ENCODE measurements at regions not wholly inside any gene's neighbourhood (a gene's known extent, or its start where the extent isn't known, plus 50 kb on each side); places are given as distances from the start of the nearest gene placed in this dataset.
A peak's percentile ranks its signal among the peaks of the same experiment; 100 is the strongest.

DNA sequence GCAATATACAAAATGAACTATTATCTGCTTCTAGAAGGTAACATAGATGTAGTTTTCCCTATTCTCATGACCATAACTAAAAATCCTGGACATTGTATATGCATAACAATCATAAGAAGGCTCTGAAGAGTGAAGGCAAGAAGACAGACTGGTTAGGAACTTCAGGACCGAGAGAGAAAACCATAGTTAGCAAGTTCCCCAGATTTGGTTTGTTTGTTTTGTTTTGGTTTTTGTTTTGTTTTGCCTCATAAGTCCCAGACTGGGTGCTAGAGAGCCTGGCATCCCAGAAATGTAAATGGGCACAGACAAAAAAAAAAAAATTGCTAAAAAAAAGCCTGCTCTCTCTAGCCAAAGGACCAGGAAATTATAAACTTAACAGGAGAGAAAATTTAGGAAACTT is 192.2 kb upstream of the FBXO11 start:
- TF ChIP-seq CTCF (IDR thresholded peaks at IDR 0.05): no peak
- no peaks in the 10 kb centered on the region for H3K36me3 ChIP-seq (ENCODE audit: insufficient read depth in 1 of 2, low read depth in 1 of 2)
- no peaks in the 10 kb centered on the region for H3K4me1 ChIP-seq
- no peak overlapping the region for H3K4me3 ChIP-seq
- no peak overlapping the region for H3K27ac ChIP-seq
- WGBS, 3 donors: 50 to 82% (median 78%) methylated on average over 1 of the region's 1 CpG
- no peak for DNase-seq
- no peaks in the 10 kb centered on the region for H3K9me3 ChIP-seq
- no peak for ATAC-seq
- H3K27me3 ChIP-seq (ENCODE audit: insufficient read depth in 3 of 3, low read length in 2 of 3): no peaks in the 10 kb centered on the region
- intact Hi-C loops (cut with DNase I): no loop called here

DNA sequence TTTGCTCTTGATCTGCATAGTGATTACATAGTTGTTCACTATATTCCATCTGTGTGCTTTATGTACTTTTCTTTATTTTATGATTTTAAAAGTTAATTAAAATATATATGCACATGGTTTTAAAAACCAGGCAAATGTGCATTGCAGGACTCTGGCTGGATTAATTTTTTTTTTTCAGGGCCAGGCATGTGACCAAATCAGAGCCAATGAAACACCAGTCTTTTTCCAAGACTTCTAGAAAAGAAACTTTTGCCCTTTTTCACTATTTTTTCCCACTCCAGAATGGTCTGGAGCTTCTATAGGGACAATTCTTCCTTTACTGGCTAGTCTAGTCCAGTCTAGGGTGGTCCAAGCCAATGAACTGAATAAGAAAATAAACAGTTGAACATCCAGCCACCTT is 198.1 kb upstream of the FBXO11 start:
- DNase-seq: no peak
- H3K27ac ChIP-seq: no peak overlapping the region
- no peak for TF ChIP-seq CTCF (IDR thresholded peaks at IDR 0.05)
- intact Hi-C loops (cut with DNase I): loop anchor here in 1 of 2 donors (10.0 kb wide), 1 partner anchor 660 kb away; no protein-coding TSS in a partner anchor
- H3K4me1 ChIP-seq: peaks cover 2% of the 10 kb centered on the region
- no peak overlapping the region for H3K4me3 ChIP-seq
- ATAC-seq: no peak
- no peaks in the 10 kb centered on the region for H3K9me3 ChIP-seq
- H3K36me3 ChIP-seq (ENCODE audit: insufficient read depth in 1 of 2, low read depth in 1 of 2): no peaks in the 10 kb centered on the region
- H3K27me3 ChIP-seq (ENCODE audit: insufficient read depth in 3 of 3, low read length in 2 of 3): no peaks in the 10 kb centered on the region

- intact Hi-C loops (cut with DNase I): loop anchor here (2.0 to 10.0 kb wide), 6 partner anchors 199 to 667 kb away; partner anchors contain the start of genes MSH6 (in 2 of the 2) and FBXO11 (in 1 of the 2)
- TF ChIP-seq CTCF (IDR thresholded peaks at IDR 0.05): no peak
- Histone ChIP-seq H3K9me3 (no peaks in the 10 kb centered on the region), H3K4me3 (peak overlapping the region; percentile 35), H3K27ac (no peak overlapping the region), H3K4me1 (peaks cover 4% of the 10 kb centered on the region), H3K36me3 (ENCODE audit: insufficient read depth in 1 of 2, low read depth in 1 of 2) (no peaks in the 10 kb centered on the region), H3K27me3 (ENCODE audit: insufficient read depth in 3 of 3, low read length in 2 of 3) (no peaks in the 10 kb centered on the region)
- DNase-seq (no peak), ATAC-seq (peak in 3 of 4 donors; percentile 4 to 14 (median 4))
- 79 to 81% (median 81%) methylated on average over 11 of the region's 11 CpGs for WGBS, 3 donors
These were observed 199.6 kb upstream of the FBXO11 start for GRCh38 chr2:48105848-48106247.

GRCh38 chr2:48107326-48107925 is 201.1 kb upstream of the FBXO11 start:
- DNase-seq (no peak), ATAC-seq (no peak)
- Histone ChIP-seq H3K36me3 (ENCODE audit: insufficient read depth in 1 of 2, low read depth in 1 of 2) (no peaks in the 10 kb centered on the region), H3K27me3 (ENCODE audit: insufficient read depth in 3 of 3, low read length in 2 of 3) (no peaks in the 10 kb centered on the region), H3K4me1 (peaks cover 6% of the 10 kb centered on the region), H3K27ac (peak overlapping the region; percentile 36), H3K9me3 (no peaks in the 10 kb centered on the region), H3K4me3 (peak overlapping the region; percentile 35)
- 54 to 56% (median 56%) methylated on average over 9 of the region's 9 CpGs for WGBS, 3 donors
- TF ChIP-seq CTCF (IDR thresholded peaks at IDR 0.05): no peak
- intact Hi-C loops (cut with DNase I): loop anchor here (2.0 to 10.0 kb wide), 6 partner anchors 200 to 669 kb away; partner anchors contain the start of genes MSH6 (in 2 of the 2) and FBXO11 (in 1 of the 2)

GRCh38 chr2:48108455-48108854 is 202.2 kb upstream of the FBXO11 start:
- ATAC-seq: no peak
- no peak for TF ChIP-seq CTCF (IDR thresholded peaks at IDR 0.05)
- peaks cover 6% of the 10 kb centered on the region for H3K4me1 ChIP-seq
- DNase-seq: no peak
- no peak overlapping the region for H3K27ac ChIP-seq
- H3K9me3 ChIP-seq: no peaks in the 10 kb centered on the region
- H3K4me3 ChIP-seq: no peak overlapping the region
- WGBS, 3 donors: 81 to 88% (median 85%) methylated on average over 1 of the region's 1 CpG
- intact Hi-C loops (cut with DNase I): loop anchor here (5.0 to 10.0 kb wide), 3 partner anchors 201 to 664 kb away; partner anchors contain the start of genes MSH6 (in 2 of the 2) and FBXO11 (in 1 of the 2)
- no peaks in the 10 kb centered on the region for H3K36me3 ChIP-seq (ENCODE audit: insufficient read depth in 1 of 2, low read depth in 1 of 2)
- no peaks in the 10 kb centered on the region for H3K27me3 ChIP-seq (ENCODE audit: insufficient read depth in 3 of 3, low read length in 2 of 3)

Measured in psoas muscle (tissue), 7 donors.